PC-9 (cell line): ENCODE measurements at regions not wholly inside any gene's neighbourhood (a gene's known extent, or its start where the extent isn't known, plus 50 kb on each side); places are given as distances from the start of the nearest gene placed in this dataset.
A peak's percentile ranks its signal among the peaks of the same experiment; 100 is the strongest.

Experiments used
- BruUV-seq: library from RNA; stranded (reverse); fragments of 400-500 nt; replicated peaks from 2 replicates; lab custom pipeline; 2021; lab: Mats Ljungman, UMichigan
- CTCF ChIA-PET: fragments of 300-600 bp; sonication (Branson Sonifier 250); formaldehyde crosslinking; loops from one replicate; lab custom pipeline; 2022; ENCODE audit warnings: antibody characterized with exemption; lab: Charles Lee
- POLR2A ChIA-PET: fragments of 300-600 bp; sonication (Branson Sonifier 250); formaldehyde crosslinking; loops from one replicate; lab custom pipeline; 2022; ENCODE audit warnings: antibody characterized with exemption; ENCODE audit not compliant: unreplicated experiment; lab: Charles Lee
- DNase-seq, 2 experiments: peaks; one replicate each; pipeline versions ENCODE4 v3.0.0 to v3.0.0-alpha.2; 2015 to 2022; ENCODE audit warnings: mixed read lengths in 1 of 2
- H2AFZ ChIP-seq: fragments of 200-600 bp; sonication (generic); 2 replicates; pipeline ENCODE4 v1.8.1; 2017; ENCODE audit warnings: antibody characterized with exemption
- H3F3A ChIP-seq: fragments of 200-600 bp; sonication (generic); 2 replicates; pipeline ENCODE4 v1.8.1; 2017; ENCODE audit warnings: antibody characterized with exemption, mild to moderate bottlenecking, low read depth; ENCODE audit not compliant: insufficient read depth
- H3K27ac ChIP-seq: fragments of 200-600 bp; sonication (generic); 2 replicates; pipeline ENCODE4 v1.6.1; 2016; ENCODE audit warnings: mixed run types
- H3K27me3 ChIP-seq: fragments of 200-600 bp; sonication (generic); 2 replicates; pipeline ENCODE4 v1.6.1; 2016; ENCODE audit warnings: low read depth, mixed run types; ENCODE audit not compliant: insufficient read depth
- H3K36me3 ChIP-seq: fragments of 200-600 bp; sonication (generic); 2 replicates; pipeline ENCODE4 v1.6.1; 2016; ENCODE audit warnings: low read depth, mixed run types
- H3K4me1 ChIP-seq: fragments of 200-600 bp; sonication (generic); replicated peaks from 2 replicates; pipeline ENCODE4 v1.6.1; 2016; ENCODE audit warnings: mixed run types; ENCODE audit not compliant: insufficient read depth
- H3K4me2 ChIP-seq: fragments of 200-600 bp; sonication (generic); 2 replicates; pipeline ENCODE4 v1.6.1; 2017; ENCODE audit warnings: mixed run types
- H3K4me3 ChIP-seq: fragments of 200-600 bp; sonication (generic); 2 replicates; pipeline ENCODE4 v1.6.1; 2016; ENCODE audit warnings: mixed run types
- H3K79me2 ChIP-seq: fragments of 200-600 bp; sonication (generic); 2 replicates; pipeline ENCODE4 v1.6.1; 2017; ENCODE audit warnings: low read depth, mixed run types
- H3K9me2 ChIP-seq: fragments of 200-600 bp; sonication (generic); 2 replicates; pipeline ENCODE4 v1.8.1; 2017; ENCODE audit warnings: mild to moderate bottlenecking; ENCODE audit not compliant: insufficient read depth
- H3K9me3 ChIP-seq: fragments of 200-600 bp; sonication (generic); 2 replicates; pipeline ENCODE4 v1.8.1; 2016; ENCODE audit warnings: low read depth; ENCODE audit not compliant: insufficient read depth
- H4K20me1 ChIP-seq: fragments of 200-600 bp; sonication (generic); 2 replicates; pipeline ENCODE4 v1.8.1; 2017; ENCODE audit not compliant: insufficient read depth
- CTCF ChIP-seq: fragments of 200-600 bp; sonication (generic); conservative IDR thresholded peaks from 2 replicates; pipeline ENCODE4 v1.6.1; 2017; ENCODE audit warnings: mixed run types, antibody characterized with exemption, mild to moderate bottlenecking, moderate library complexity
- EZH2 ChIP-seq: fragments of 200-600 bp; sonication (generic); IDR thresholded peaks from 2 replicates; pipeline ENCODE4 v1.8.0; 2017; ENCODE audit warnings: antibody characterized with exemption, low read depth
- intact Hi-C: fragments of 100-400 bp; cut with micrococcal nuclease; formaldehyde crosslinking; loops from one replicate; pipeline ENCODE4 v1.10.0; 2022; ENCODE audit not compliant: unreplicated experiment

DNA sequence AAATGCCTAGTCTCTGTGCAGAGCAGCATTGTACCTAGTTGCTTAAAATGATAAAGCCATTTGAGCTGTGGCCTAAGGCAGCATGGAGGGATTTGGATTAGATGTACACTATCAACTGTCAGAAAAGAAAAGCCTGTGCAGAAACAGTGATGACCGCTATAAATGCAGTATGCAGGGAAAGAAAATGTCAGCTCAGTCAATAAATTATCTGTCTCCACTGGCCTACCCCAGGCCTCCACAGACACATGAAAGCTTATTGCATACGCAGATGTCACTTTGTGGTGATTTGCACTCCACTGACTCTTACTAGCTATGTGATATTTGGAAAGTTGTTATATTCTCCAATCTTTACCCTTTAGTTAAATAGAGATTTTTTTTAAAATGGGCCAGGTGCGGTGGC, 221.9 kb upstream of the OPRM1 start:
- H4K20me1 ChIP-seq: no peaks in the 10 kb centered on the region
- no peak overlapping the region for H2AFZ ChIP-seq
- no peaks in the 10 kb centered on the region for H3K9me3 ChIP-seq
- TF ChIP-seq CTCF: no peak
- TF ChIP-seq EZH2: no peak
- H3K36me3 ChIP-seq: no peaks in the 10 kb centered on the region
- no peak overlapping the region for H3K4me3 ChIP-seq
- H3K4me2 ChIP-seq: no peak overlapping the region
- ChIA-PET POLR2A (no interaction called here), CTCF (no interaction called here)
- no peaks in the 10 kb centered on the region for H3K27me3 ChIP-seq
- no peaks in the 10 kb centered on the region for H3K4me1 ChIP-seq
- no peaks in the 10 kb centered on the region for H3K9me2 ChIP-seq
- intact Hi-C loops: no loop called here
- H3K27ac ChIP-seq: no peak overlapping the region
- no peaks in the 10 kb centered on the region for H3F3A ChIP-seq
- H3K79me2 ChIP-seq: no peaks in the 10 kb centered on the region
- no peak for DNase-seq
- BruUV-seq: no TSS peak

DNA sequence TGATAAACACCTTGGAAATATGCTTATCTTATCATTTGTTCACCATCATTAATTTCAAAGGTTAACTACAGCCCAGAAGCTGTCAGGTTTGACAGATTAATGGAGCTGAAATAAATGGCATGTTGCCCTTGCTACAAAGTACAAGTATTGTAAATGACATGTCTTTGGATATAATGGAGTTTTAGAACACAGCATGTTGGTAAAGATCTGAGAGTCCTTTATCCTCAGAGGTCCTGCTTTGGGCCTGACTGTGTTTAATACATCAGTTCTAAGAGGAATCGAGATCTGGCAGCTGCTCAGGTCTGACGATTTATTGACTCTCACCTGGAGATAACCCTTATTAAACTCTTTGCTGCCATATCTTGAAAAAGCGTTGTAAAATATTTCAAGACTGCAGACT, 222.7 kb upstream of the OPRM1 start:
- intact Hi-C loops: no loop called here
- no peaks in the 10 kb centered on the region for H3F3A ChIP-seq
- no peak for DNase-seq

GRCh38 chr6:153814136-153814535, 224.9 kb upstream of the OPRM1 start:
- H3K36me3 ChIP-seq: no peaks in the 10 kb centered on the region
- H3K4me3 ChIP-seq: no peak overlapping the region
- H3K4me1 ChIP-seq: no peaks in the 10 kb centered on the region
- no peak overlapping the region for H2AFZ ChIP-seq
- H3K4me2 ChIP-seq: no peak overlapping the region
- H3K9me2 ChIP-seq: no peaks in the 10 kb centered on the region
- no peaks in the 10 kb centered on the region for H3K9me3 ChIP-seq
- no peak for TF ChIP-seq EZH2
- TF ChIP-seq CTCF: peak; percentile 40; the same call in 1 of the 2 replicates
- no peak for DNase-seq
- intact Hi-C loops: no loop called here
- POLR2A ChIA-PET: interaction anchor here (0.5 kb wide), 1 partner anchor 530 kb away, joined by 3 read pairs; no protein-coding TSS in a partner anchor
- H3K27me3 ChIP-seq: no peaks in the 10 kb centered on the region
- no peaks in the 10 kb centered on the region for H4K20me1 ChIP-seq
- CTCF ChIA-PET: no interaction called here
- no TSS peak for BruUV-seq
- no peak overlapping the region for H3K27ac ChIP-seq
- H3F3A ChIP-seq: no peaks in the 10 kb centered on the region
- H3K79me2 ChIP-seq: no peaks in the 10 kb centered on the region

More for the DNA sequence above, 222.7 kb upstream of the OPRM1 start:
- no peak overlapping the region for H3K4me2 ChIP-seq
- TF ChIP-seq CTCF (no peak), EZH2 (no peak)
- H2AFZ ChIP-seq: no peak overlapping the region
- H4K20me1 ChIP-seq: no peaks in the 10 kb centered on the region
- H3K9me3 ChIP-seq: no peaks in the 10 kb centered on the region
- H3K9me2 ChIP-seq: no peaks in the 10 kb centered on the region
- no peaks in the 10 kb centered on the region for H3K36me3 ChIP-seq
- ChIA-PET POLR2A (no interaction called here), CTCF (no interaction called here)
- no peak overlapping the region for H3K27ac ChIP-seq
- H3K79me2 ChIP-seq: no peaks in the 10 kb centered on the region
- BruUV-seq: no TSS peak
- no peaks in the 10 kb centered on the region for H3K27me3 ChIP-seq
- H3K4me1 ChIP-seq: no peaks in the 10 kb centered on the region
- H3K4me3 ChIP-seq: no peak overlapping the region
